ENCODE measurements at regions not wholly inside any gene's neighbourhood (a gene's known extent, or its start where the extent isn't known, plus 50 kb on each side); places are given as distances from the start of the nearest gene placed in this dataset.

DNA sequence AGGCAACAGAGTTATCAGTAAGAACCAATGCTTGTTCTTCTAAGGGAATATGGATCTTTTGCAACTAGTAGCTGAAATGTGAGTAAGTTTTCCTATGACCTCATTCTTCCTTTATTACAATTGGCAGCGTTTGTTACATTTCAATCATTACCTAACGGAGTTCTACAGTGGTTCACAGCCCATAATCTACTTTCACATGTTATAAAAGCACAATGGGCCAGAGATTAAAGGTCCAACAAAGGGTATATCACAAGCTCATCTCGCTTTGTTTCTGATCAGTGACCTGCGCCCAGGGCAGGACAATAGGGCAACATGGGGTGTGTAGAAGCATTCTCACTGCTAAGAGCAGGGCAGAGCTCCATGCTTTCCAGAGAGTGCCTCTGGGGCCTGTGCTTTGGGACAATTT, 279.9 kb upstream of the DYNLRB2 start:
- no peaks in the 10 kb centered on the region for H3K36me3 Mint-ChIP-seq
- Histone ChIP-seq H3K27me3 (ENCODE audit: control insufficient read depth, insufficient read depth, low read length) (no peaks in the 10 kb centered on the region), H3K4me1 (ENCODE audit: control insufficient read depth, insufficient read depth, low read length) (no peaks in the 10 kb centered on the region), H3K27ac (ENCODE audit: low read length) (no peak overlapping the region), H3K9me3 (ENCODE audit: control insufficient read depth, insufficient read depth, low read length) (no peaks in the 10 kb centered on the region), H3K36me3 (ENCODE audit: control insufficient read depth, insufficient read depth, low read length) (no peaks in the 10 kb centered on the region), H3K4me3 (ENCODE audit: low read length) (no peak overlapping the region)
- H3K4me1 Mint-ChIP-seq: peaks cover 5 to 6% of the 10 kb centered on the region in 2 donors
- TF ChIP-seq, protein P1, sequence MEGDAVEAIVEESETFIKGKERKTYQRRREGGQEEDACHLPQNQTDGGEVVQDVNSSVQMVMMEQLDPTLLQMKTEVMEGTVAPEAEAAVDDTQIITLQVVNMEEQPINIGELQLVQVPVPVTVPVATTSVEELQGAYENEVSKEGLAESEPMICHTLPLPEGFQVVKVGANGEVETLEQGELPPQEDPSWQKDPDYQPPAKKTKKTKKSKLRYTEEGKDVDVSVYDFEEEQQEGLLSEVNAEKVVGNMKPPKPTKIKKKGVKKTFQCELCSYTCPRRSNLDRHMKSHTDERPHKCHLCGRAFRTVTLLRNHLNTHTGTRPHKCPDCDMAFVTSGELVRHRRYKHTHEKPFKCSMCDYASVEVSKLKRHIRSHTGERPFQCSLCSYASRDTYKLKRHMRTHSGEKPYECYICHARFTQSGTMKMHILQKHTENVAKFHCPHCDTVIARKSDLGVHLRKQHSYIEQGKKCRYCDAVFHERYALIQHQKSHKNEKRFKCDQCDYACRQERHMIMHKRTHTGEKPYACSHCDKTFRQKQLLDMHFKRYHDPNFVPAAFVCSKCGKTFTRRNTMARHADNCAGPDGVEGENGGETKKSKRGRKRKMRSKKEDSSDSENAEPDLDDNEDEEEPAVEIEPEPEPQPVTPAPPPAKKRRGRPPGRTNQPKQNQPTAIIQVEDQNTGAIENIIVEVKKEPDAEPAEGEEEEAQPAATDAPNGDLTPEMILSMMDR (IDR thresholded peaks at IDR 0.05): no peak
- H3K4me3 Mint-ChIP-seq: no peak overlapping the region
- no peak overlapping the region for H3K27ac Mint-ChIP-seq
- 87% methylated on average over 4 of the region's 4 CpGs for WGBS (ENCODE audit: insufficient coverage)
- DNase-seq (no peak), ATAC-seq (no peak)
- intact Hi-C loops (cut with micrococcal nuclease): no loop called here
- no peaks in the 10 kb centered on the region for H3K9me3 Mint-ChIP-seq
- peaks cover 10 to 12% of the 10 kb centered on the region in 2 donors for H3K27me3 Mint-ChIP-seq (ENCODE audit: low read depth in 2 of 2)

DNA sequence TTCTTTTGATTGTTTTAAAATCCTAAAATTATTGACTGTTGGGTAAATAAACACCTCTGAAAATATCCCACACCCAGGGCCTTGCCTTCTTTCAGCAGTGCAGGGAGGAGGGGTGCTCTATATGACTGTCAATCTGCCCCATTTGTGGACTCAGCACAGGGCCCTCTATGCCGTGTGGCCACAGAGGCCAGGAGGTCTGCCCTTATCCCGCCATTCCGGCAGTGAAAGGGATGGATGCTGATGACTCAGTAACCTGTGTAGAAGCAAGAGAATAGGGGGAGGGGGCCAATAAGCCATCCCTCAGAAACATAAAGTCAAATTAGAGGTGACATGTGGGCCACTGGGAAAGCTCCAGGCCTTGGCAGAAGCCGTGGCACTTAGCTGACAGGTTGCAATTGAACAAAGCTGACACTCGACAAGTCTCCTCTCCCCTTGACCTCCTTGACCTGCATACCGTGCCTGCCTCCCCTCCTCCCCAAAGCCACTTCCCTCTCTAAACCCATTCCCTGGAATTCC, 281.4 kb upstream of the DYNLRB2 start:
- intact Hi-C loops (cut with micrococcal nuclease): no loop called here
- peaks cover 4% of the 10 kb centered on the region in 2 donors for H3K4me1 Mint-ChIP-seq
- 89% methylated on average over 6 of the region's 6 CpGs for WGBS (ENCODE audit: insufficient coverage)
- no peak overlapping the region for H3K4me3 Mint-ChIP-seq
- Histone ChIP-seq H3K9me3 (ENCODE audit: control insufficient read depth, insufficient read depth, low read length) (no peaks in the 10 kb centered on the region), H3K36me3 (ENCODE audit: control insufficient read depth, insufficient read depth, low read length) (no peaks in the 10 kb centered on the region), H3K4me1 (ENCODE audit: control insufficient read depth, insufficient read depth, low read length) (no peaks in the 10 kb centered on the region), H3K27me3 (ENCODE audit: control insufficient read depth, insufficient read depth, low read length) (no peaks in the 10 kb centered on the region), H3K27ac (ENCODE audit: low read length) (no peak overlapping the region), H3K4me3 (ENCODE audit: low read length) (no peak overlapping the region)
- TF ChIP-seq, protein P1 (IDR thresholded peaks at IDR 0.05): no peak
- no peaks in the 10 kb centered on the region for H3K36me3 Mint-ChIP-seq
- peaks cover 0 to 3% of the 10 kb centered on the region in 2 donors for H3K9me3 Mint-ChIP-seq
- no peak for ATAC-seq
- DNase-seq: no peak
- no peak overlapping the region for H3K27ac Mint-ChIP-seq
- peaks cover 9 to 11% of the 10 kb centered on the region in 2 donors for H3K27me3 Mint-ChIP-seq (ENCODE audit: low read depth in 2 of 2)

DNA sequence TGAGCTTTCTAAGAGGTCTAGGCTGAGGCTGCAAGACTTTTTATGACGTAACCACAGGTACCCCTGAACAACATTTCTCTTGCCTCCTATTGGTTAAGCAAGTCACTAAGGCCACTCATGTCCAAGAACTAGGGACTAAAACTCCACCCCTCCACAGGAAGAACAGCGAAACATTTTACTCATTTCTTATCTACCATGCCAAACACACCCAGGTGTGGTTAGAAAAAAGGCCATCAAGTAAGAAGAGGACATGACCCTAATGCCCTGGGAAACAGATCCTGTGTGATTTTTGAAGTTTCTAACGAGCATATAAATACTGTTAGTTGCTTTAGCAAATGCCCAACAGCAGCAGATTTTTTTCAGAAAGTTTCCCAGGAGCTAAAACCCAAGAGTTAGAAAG, 282.4 kb upstream of the DYNLRB2 start:
- Mint-ChIP-seq H3K27me3 (ENCODE audit: low read depth in 2 of 2) (peaks cover 6 to 11% of the 10 kb centered on the region in 2 donors), H3K9me3 (peaks cover 0 to 3% of the 10 kb centered on the region in 2 donors), H3K4me1 (no peaks in the 10 kb centered on the region), H3K4me3 (no peak overlapping the region), H3K27ac (no peak overlapping the region), H3K36me3 (no peaks in the 10 kb centered on the region)
- intact Hi-C loops (cut with micrococcal nuclease): no loop called here
- Histone ChIP-seq H3K27ac (ENCODE audit: low read length) (no peak overlapping the region), H3K4me1 (ENCODE audit: control insufficient read depth, insufficient read depth, low read length) (no peaks in the 10 kb centered on the region), H3K36me3 (ENCODE audit: control insufficient read depth, insufficient read depth, low read length) (no peaks in the 10 kb centered on the region), H3K27me3 (ENCODE audit: control insufficient read depth, insufficient read depth, low read length) (no peaks in the 10 kb centered on the region), H3K4me3 (ENCODE audit: low read length) (no peak overlapping the region), H3K9me3 (ENCODE audit: control insufficient read depth, insufficient read depth, low read length) (no peaks in the 10 kb centered on the region)
- TF ChIP-seq, protein P1 (IDR thresholded peaks at IDR 0.05): no peak
- ATAC-seq: no peak
- 88% methylated on average over 3 of the region's 3 CpGs for WGBS (ENCODE audit: insufficient coverage)
- no peak for DNase-seq

DNA sequence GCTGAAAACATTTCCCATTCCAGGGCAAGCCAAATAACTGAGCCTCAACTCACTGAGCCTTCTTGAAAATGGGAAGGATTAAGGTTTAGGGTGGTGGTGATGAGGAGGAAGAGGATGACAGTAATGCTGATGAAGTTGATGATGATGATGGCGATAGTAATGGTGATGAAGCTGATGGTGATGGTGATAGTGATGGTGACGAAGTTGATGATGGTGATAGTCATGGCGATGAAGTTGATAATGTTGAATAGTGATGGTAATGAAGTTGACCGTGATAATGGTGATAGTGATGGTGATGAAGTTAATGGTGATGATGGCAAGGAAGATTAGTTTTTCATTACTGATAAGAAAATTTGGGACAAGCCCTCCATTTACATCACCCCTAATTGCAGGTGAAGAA, 285.8 kb upstream of the DYNLRB2 start:
- no peaks in the 10 kb centered on the region for H3K36me3 Mint-ChIP-seq
- intact Hi-C loops (cut with micrococcal nuclease): no loop called here
- peaks cover 0 to 3% of the 10 kb centered on the region in 2 donors for H3K9me3 Mint-ChIP-seq
- Histone ChIP-seq H3K27me3 (ENCODE audit: control insufficient read depth, insufficient read depth, low read length) (no peaks in the 10 kb centered on the region), H3K4me3 (ENCODE audit: low read length) (no peak overlapping the region), H3K36me3 (ENCODE audit: control insufficient read depth, insufficient read depth, low read length) (no peaks in the 10 kb centered on the region), H3K4me1 (ENCODE audit: control insufficient read depth, insufficient read depth, low read length) (no peaks in the 10 kb centered on the region), H3K27ac (ENCODE audit: low read length) (no peak overlapping the region), H3K9me3 (ENCODE audit: control insufficient read depth, insufficient read depth, low read length) (no peaks in the 10 kb centered on the region)
- ATAC-seq: no peak
- H3K4me3 Mint-ChIP-seq: no peak overlapping the region
- no peak overlapping the region for H3K27ac Mint-ChIP-seq
- WGBS (ENCODE audit: insufficient coverage): 93% methylated on average over 4 of the region's 4 CpGs
- H3K4me1 Mint-ChIP-seq: no peaks in the 10 kb centered on the region
- TF ChIP-seq, protein P1 (IDR thresholded peaks at IDR 0.05): no peak
- peaks cover under 1 to 6% of the 10 kb centered on the region in 2 donors for H3K27me3 Mint-ChIP-seq (ENCODE audit: low read depth in 2 of 2)
- DNase-seq: no peak
